Hypothalamus (tissue), 51 donors: ENCODE measurements at regions not wholly inside any gene's neighbourhood (a gene's known extent, or its start where the extent isn't known, plus 50 kb on each side); places are given as distances from the start of the nearest gene placed in this dataset.

Experiments
- DNase-seq, 51 donors: peaks; one replicate each; lab custom pipeline; 2025; lab: John Stamatoyannopoulos, UW

- DNase-seq, result no peak
Measured at GRCh38 chr11:131043251-131043650, 127.0 kb upstream of the SNX19 start.

- no peak for DNase-seq
Measured at GRCh38 chr11:131044851-131045250, 128.6 kb upstream of the SNX19 start.

- no peak for DNase-seq
Measured at GRCh38 chr11:131052367-131052766, 136.1 kb upstream of the SNX19 start.

DNA sequence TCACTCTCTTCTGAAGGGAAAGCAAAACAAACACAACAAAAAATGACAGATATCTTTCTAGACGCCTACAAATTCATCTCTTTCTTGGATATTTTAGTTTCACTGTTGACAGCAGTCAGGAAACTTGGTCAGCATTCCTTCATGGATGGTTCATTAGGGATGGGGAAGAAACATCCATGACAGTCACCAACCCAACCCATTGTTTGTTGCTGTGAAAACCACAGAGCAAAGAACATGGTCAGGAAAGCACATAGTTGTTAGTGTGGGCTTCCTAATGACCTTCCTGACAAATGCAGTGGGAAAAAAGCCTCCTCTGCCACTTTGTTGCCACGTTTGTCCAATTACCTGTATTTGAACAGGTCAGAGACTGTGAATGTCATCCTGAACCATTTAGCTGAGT is 139.8 kb upstream of the SNX19 start:
- DNase-seq, result no peak

DNA sequence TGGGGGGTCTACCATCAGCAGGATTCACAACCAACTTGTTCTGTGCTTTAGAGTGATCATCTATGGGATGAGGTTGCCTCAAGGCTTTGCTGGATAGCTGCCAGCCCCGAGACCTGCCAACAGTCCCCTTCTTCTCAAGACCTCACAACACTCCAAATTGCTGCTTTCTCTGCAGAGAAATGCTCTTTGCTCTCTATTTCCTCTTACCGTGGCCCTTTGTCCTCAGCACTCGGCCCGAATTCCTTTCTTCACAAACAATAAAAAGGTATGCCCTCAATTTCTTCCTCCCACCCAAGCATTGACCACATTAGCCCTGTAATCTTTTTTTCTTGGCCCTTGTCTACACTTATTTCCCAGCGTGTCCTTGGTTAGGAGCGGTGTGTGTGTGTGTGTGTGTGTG is 147.4 kb upstream of the SNX19 start:
- DNase-seq, result no peak

DNA sequence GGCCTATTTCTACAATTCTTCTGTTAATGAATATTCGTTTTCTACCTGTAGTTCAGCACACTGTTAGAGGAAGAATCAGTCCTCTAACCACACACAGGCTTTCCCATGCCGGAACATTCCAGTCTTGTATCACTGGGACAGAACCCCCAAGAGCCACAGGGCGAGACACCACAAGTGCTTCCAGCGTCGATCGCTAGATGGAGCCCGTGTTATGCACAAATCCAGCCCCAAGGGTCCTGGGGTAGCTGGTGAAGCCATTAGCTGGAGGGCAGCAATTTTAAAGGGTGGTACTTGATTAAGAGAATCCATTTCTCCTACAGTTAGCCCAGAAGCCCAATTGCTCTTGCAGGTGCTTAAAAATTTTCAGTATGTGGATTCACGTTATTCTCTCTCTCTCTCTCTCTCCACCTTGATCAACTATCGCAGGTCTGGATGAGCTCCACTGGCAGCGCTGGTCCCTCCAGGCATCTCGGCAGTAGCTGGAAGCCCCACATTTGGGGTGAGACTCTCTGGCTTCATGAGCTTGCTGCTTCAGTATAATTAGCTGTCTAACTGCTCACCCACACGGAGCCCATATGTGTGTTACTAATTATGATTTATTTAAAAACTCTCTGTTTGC is 148.2 kb upstream of the SNX19 start:
- peak in 46 of 51 donors; percentile 3 to 69 (median 20) for DNase-seq

- no peak for DNase-seq
Measured at GRCh38 chr11:131065435-131066413, 149.4 kb upstream of the SNX19 start.

- no peak for DNase-seq
Measured at GRCh38 chr11:131066551-131066950, 150.3 kb upstream of the SNX19 start.

DNA sequence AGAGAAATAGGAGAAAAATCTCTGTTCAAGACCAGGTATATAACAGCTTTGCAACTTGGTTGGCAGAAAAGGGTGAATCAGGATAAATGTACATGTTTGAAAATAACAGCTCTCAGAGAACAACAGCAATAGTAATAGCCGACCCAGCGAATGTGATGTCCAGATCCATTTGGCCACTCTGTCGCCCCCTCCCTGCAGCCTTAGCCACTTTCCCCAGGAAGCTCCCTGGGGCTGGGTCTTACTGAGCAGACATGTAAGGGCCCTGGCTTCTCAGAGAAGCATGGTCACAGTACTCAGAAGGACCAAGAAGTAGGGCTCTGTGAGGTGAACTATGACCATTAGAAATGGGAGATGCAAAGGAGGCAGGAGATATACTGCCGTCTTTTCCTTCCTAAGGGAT is 154.1 kb upstream of the SNX19 start:
- DNase-seq, result no peak

DNA sequence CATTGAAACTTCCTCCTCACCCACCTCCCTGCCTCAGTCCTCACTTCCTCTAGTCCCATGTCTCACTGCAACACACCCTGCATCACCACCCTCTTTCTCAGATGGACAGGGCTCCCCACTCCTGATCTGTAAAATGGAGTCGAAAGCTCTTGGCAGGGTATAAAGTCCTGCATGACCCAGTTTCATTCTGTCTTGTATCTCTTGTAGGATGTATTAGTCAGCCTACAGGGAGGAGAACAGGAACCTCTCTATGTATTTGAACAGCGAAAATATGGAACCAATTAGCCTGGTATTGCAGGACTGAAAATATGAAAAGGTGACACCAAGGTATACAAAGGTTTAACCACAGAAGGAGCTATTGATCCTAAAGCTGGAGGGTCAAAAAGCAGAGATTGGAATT is 156.9 kb upstream of the SNX19 start:
- DNase-seq, result no peak

DNA sequence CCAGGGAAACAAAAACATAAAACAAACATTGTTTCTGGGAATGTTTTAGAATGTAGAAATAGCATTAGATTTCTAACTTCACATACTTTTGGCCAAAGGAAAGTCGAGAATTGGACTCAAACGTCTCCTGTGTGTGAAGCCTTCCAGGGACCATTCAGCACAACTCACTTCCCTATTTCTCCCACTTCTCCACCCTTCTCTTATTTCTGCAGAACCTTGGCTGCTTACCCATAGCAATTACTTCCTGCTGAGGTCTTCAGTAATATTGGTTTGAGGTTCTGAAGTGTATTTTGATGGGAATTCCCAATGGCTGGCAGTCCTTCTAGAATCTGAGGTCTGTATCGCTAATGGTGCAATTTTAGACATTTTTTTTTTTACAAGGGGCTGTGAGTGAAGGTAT is 158.3 kb upstream of the SNX19 start:
- no peak for DNase-seq

- DNase-seq, result no peak
Measured at GRCh38 chr11:131077340-131077739, 161.1 kb upstream of the SNX19 start.

DNA sequence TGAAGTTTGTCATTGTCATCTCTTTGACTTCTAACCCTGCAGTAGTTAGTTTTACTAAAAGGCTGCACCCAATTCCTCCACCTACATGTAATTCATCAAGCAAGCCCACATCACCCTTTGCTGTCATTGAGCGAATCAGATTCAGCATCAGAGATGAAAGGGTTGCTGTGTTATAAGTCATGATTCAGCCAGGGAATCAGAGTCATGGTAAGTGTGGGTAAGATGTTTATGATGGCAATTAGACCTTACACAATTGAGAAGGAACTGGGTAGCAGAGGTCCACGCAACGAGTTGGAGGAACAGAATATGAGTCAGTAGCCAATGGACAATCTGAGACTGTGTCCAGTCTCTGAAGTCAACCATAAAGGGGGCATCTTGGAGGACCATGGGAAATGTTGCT is 162.8 kb upstream of the SNX19 start:
- DNase-seq, result no peak

DNA sequence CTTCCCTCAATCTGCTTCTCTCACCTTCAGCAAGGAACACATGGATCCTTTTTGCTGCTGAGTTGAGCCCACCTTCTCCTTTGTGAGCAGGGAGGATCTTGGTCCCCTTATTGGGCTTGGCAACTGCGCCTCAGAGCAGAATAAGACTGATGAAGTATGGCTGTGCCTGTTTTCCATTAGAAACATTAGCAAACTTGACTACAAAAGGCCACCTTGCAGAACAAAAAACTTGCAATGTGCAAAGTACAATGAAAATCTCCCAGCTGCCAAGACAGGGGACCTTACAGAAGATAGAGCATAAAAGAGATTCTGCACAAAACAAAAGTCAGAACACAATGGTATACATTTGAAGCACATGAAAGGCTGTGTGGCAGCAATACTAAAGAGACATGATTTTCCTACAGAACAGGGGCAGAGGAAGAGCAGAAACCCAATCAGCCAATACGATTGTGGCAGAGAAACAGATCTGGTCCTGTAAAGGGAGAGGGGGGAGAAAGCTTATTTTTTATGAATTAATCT is 173.5 kb upstream of the SNX19 start:
- no peak for DNase-seq

DNA sequence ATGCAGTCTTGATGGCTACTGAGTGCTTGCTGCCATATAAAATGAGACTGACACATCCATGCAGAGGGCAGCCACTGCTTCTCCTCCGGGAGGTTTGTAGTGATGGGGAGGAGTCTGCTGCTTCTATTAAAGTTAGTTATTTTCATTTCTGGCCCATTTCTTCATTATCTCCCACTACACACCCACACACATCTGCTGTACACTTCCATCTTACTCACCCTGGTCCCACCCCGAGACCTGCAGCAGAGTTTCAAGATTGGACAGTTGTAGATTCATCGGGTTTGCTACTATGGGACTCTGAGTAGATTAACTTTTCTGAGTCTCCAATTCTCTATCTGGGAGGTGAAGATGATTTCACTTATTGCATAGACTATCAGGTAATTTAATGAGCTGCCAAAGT is 176.2 kb upstream of the SNX19 start:
- no peak for DNase-seq

DNA sequence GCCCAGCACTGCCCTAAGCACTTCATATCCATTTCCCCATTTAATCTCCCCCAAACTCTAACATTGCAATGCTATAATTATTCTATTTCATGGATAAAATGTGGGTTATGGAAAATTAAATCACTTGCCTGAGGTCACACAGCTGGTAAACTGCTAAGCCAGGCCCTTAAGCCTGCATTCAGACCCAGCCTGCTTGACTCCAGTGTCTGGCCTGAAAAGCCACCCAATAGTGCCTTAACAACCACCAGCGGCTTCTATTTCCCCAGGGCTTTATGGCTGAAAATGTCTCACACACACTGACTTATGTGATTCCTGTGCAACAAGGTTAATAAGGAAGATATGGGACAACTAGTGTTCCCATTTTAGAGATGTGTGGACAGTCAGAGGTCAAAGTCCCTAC is 178.5 kb upstream of the SNX19 start:
- no peak for DNase-seq

DNA sequence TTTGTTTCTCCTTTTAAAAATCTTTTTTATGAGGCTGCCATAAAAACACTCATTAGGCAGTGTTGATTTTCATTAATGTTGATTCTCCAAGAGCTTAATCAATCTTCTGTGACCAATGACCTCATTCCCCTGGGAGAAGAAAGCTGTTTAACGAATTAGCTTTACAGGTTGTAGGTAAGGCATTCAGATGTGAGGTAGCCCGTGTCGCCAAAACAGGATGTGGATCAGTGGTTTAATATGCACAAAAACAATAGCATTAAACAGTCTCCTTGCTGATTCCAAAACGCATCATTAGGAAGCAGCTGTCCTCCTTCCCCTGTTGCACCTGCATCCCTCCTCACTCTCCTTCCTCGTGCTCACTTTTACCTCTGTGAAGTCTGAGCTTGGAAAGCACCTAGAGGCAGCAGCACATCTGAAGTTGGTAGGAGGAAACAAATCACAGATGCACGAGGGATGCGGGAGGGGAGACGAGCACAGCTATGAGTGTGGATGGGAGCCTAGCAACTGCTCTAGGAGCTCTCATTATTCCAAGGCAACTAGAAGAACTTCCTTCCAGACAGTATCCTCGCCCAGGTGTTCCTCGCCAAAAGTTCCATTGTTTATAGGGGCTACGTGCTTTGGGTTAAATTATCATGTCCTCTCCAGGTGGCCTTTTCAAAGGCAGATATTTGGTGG is 179.4 kb upstream of the SNX19 start:
- no peak for DNase-seq

- DNase-seq, result no peak
Measured at GRCh38 chr11:131099013-131099412, 182.7 kb upstream of the SNX19 start.

- DNase-seq, result no peak
Measured at GRCh38 chr11:131099746-131100145, 183.5 kb upstream of the SNX19 start.

DNA sequence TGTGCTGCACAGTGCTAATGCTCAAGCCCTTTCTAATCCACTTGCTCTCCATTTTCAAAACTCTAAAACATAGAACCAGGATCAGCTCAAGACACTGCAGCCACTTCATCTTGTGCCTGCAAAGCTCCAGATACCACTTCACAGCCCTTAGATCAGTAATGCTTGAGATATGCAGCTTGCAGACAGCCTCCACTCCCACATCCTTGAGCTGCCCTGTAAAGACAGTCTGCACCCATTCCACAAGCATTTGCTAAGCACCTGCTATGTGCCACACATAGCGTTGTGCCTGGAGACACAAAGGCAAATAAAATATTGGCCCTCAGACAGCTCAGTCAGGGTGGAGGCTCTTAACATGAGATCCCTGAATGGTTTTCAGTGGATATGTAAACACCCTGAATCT is 192.5 kb upstream of the SNX19 start:
- DNase-seq, result no peak

DNA sequence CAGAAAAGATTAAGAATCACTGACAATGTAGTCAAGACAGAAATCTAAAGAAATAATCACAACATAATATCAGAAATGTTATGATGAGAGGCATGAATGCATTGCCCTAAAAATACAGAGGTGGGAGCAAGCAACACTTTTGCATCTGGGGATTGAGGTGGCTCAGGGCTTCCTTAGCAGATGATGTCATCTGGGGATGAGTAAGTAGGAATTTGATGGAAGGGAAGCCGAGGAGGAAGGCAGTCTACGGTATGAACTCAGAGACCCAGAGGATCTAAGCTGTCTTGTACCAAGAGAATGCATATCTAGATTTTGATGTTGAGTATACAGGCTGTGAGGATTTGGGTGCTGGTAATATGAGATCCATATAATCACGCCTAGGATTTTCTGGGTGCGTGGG is 193.0 kb upstream of the SNX19 start:
- no peak for DNase-seq
